Endothelial cell of umbilical vein (primary cell): ENCODE measurements at regions not wholly inside any gene's neighbourhood (a gene's known extent, or its start where the extent isn't known, plus 50 kb on each side); places are given as distances from the start of the nearest gene placed in this dataset.

Source experiments
- BruUV-seq: library from RNA; stranded (reverse); fragments of 400-500 nt; replicated peaks from 2 replicates; lab custom pipeline; 2021; lab: Mats Ljungman, UMichigan
- CTCF ChIA-PET: fragments of 300-600, 350-600 bp; sonication (Branson Sonifier 250); formaldehyde crosslinking; loops from one replicate; lab custom pipeline; 2021; ENCODE audit warnings: antibody characterized with exemption, inconsistent platforms; lab: Charles Lee
- POLR2A ChIA-PET: fragments of 300-600, 350-600 bp; sonication (Branson Sonifier 250); formaldehyde crosslinking; loops from one replicate; lab custom pipeline; 2021; ENCODE audit warnings: antibody characterized with exemption, inconsistent platforms; lab: Charles Lee
- DNase-seq: peaks from one replicate; pipeline ENCODE4 v3.0.0-alpha.2; 2011; ENCODE audit warnings: low read depth, low spot score
- FAIRE-seq: peaks from 2 replicates; lab custom pipeline; 2011; peaks lifted over from hg19 to GRCh38; lab: Jason Lieb, UNC
- H2AFZ ChIP-seq: 2 replicates; pipeline ENCODE4 v1.6.0; 2012; ENCODE audit warnings: low read depth, low read length, control low read depth, inconsistent platforms
- H3K27ac ChIP-seq: 2 replicates; pipeline ENCODE4 v1.5.1; 2011; ENCODE audit warnings: low read depth, mild to moderate bottlenecking, control low read depth, low read length, moderate library complexity; ENCODE audit not compliant: insufficient read depth
- H3K27me3 ChIP-seq, 2 experiments: 2 replicates each; pipeline versions ENCODE4 v1.6.0 to v1.6.1; 2011; ENCODE audit warnings: low read length in 2 of 2, mixed read lengths in 1 of 2; ENCODE audit not compliant: control insufficient read depth in 2 of 2, insufficient read depth in 2 of 2
- H3K36me3 ChIP-seq, 2 experiments: 2 replicates in 1 of 2; 3 replicates in 1 of 2; pipeline ENCODE4 v1.5.1; 2011; ENCODE audit warnings: low read length in 2 of 2, mild to moderate bottlenecking in 1 of 2, moderate library complexity in 1 of 2; ENCODE audit not compliant: control insufficient read depth in 2 of 2, insufficient read depth in 2 of 2; ENCODE audit errors: extremely low read depth in 1 of 2
- H3K4me1 ChIP-seq: 3 replicates; pipeline ENCODE4 v1.5.1; 2011; ENCODE audit warnings: mild to moderate bottlenecking, low read length; ENCODE audit not compliant: control insufficient read depth, insufficient read depth; ENCODE audit errors: extremely low read depth
- H3K4me2 ChIP-seq: 2 replicates; pipeline ENCODE4 v1.6.1; 2011; ENCODE audit warnings: low read length, control low read depth, mixed read lengths; ENCODE audit not compliant: insufficient read depth
- H3K4me3 ChIP-seq, 3 experiments: fragments of 200-600 bp in 1 of 3; sonication (generic), shearing (Covaris generic) in 1 of 3; replicated peaks in 1 of 3; 2 replicates each; pipeline ENCODE4 v1.5.1; 2011 to 2016; ENCODE audit warnings: control low read depth in 3 of 3, low read length in 3 of 3, mild to moderate bottlenecking in 2 of 3, inconsistent platforms in 1 of 3, low read depth in 1 of 3, moderate library complexity in 1 of 3; ENCODE audit not compliant: insufficient read depth in 1 of 3
- H3K79me2 ChIP-seq: 2 replicates; pipeline ENCODE4 v1.6.0; 2012; ENCODE audit warnings: low read length, inconsistent platforms; ENCODE audit not compliant: control insufficient read depth, insufficient read depth
- H3K9ac ChIP-seq: replicated peaks from 2 replicates; pipeline ENCODE3; 2011; ENCODE audit warnings: low read length, control low read depth; ENCODE audit not compliant: insufficient read depth; ENCODE audit errors: extremely low read depth
- H3K9me1 ChIP-seq: replicated peaks from 3 replicates; pipeline ENCODE4 v1.6.0; 2011; ENCODE audit warnings: mild to moderate bottlenecking, low read length; ENCODE audit not compliant: control insufficient read depth, insufficient read depth; ENCODE audit errors: extremely low read depth
- H3K9me3 ChIP-seq: replicated peaks from 2 replicates; pipeline ENCODE4 v1.5.1; 2012; ENCODE audit warnings: low read length, inconsistent platforms; ENCODE audit not compliant: control insufficient read depth, insufficient read depth
- H4K20me1 ChIP-seq: replicated peaks from 2 replicates; pipeline ENCODE3; 2011; ENCODE audit warnings: mild to moderate bottlenecking, low read length; ENCODE audit not compliant: control insufficient read depth, insufficient read depth; ENCODE audit errors: extremely low read depth
- GATA2 ChIP-seq: IDR thresholded peaks from 2 replicates; pipeline ENCODE4 v1.7.0; 2011; ENCODE audit warnings: low read depth, mild to moderate bottlenecking, moderate library complexity, mixed read lengths, low read length; ENCODE audit not compliant: insufficient read length, insufficient read depth
- MYC ChIP-seq: IDR thresholded peaks from one replicate; pipeline ENCODE4 v1.6.1; 2011; ENCODE audit warnings: mild to moderate bottlenecking, low read depth, low read length
- POLR2A ChIP-seq: IDR thresholded peaks from 2 replicates; pipeline ENCODE4 v1.6.1; 2012; ENCODE audit warnings: low read depth, mild to moderate bottlenecking, control low read depth, low read length
- dilution Hi-C: fragments of 300-500 bp; cut with MboI; formaldehyde crosslinking; loops from one replicate; pipeline ENCODE4 v1.15.0; 2019; ENCODE audit warnings: low sequenced_read_pairs; ENCODE audit not compliant: extremely low pct_ligation_motif_present
- intact Hi-C: fragments of 100-400 bp; cut with micrococcal nuclease; formaldehyde crosslinking; loops from one replicate; pipeline ENCODE4 v1.10.0; 2022
- TF ChIP-seq, protein P1 (sequence below), 2 donors: IDR thresholded peaks; 1 replicate in 1 of 2; 2 replicates in 1 of 2; pipeline ENCODE4 v1.5.1; 2011; ENCODE audit warnings: low read length in 2 of 2, mild to moderate bottlenecking in 2 of 2, moderate library complexity in 2 of 2, control low read depth in 1 of 2, inconsistent platforms in 1 of 2, low read depth in 1 of 2; ENCODE audit not compliant: insufficient read depth in 1 of 2; ENCODE audit errors: extremely low read depth in 1 of 2
- TF ChIP-seq, protein P2 (sequence below): IDR thresholded peaks from 2 replicates; pipeline ENCODE4 v1.6.1; 2011; ENCODE audit not compliant: insufficient read depth, insufficient read length

DNA sequence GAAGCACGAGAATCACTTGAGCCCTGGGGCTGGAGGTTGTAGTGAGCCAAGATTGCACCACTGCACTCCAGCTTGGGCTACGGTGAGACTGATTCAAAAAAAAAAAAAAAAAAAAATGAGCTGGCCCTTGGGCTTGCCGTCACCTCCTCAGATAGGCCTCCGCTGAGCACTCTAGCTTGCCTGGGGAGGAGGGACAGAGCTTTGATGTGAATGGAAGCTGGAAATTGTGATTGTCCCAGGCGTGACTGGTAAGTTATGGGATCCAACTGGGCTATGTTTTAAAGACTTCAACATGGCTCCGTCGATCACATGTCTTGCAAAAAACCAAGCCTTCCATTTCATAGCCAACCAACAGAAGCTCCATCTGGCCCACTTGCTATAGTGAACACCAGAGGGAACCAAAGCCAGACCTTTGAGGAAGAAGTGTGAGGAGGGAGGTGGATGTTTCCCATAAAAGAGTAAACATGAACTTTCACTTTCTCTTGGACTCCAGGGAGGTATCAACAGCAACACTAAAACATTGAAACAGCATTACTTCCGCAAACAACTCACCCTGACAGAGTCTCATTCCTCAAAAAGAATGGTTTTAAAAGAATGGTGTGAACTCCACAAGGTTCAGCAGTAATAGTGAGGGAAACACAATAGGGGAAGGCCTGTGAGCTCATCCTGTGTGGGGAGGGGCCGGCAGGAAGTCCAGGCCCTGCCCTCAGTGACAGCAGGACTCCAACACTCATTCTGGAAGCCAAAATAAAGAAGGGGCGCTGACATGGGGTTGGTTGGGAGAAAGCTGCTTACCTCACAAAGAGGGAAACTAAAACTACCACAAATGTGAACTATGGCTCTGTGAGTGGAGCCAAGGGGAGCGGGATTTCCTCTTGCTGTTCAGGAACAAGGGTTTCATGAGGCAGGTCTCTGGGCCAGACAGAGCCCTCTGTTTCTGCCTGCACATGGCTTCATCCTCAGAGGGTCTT is 59.2 kb upstream of the IL12A start:
- H3K9me1 ChIP-seq: no peaks in the 10 kb centered on the region
- POLR2A ChIA-PET: interaction anchor here (0.6 kb wide), 1 partner anchor 39 kb away, joined by 3 read pairs; no protein-coding TSS in a partner anchor
- peaks cover 14% of the 10 kb centered on the region for H3K4me1 ChIP-seq
- BruUV-seq: TSS peak; percentile 92
- no peak overlapping the region for H3K9ac ChIP-seq
- CTCF ChIA-PET: interaction anchor here (0.6 to 2.9 kb wide), 11 partner anchors 9 to 124 kb away, joined by 3 to 41 read pairs (median 4); partner anchors contain the start of gene IL12A
- no peak overlapping the region for H3K4me3 ChIP-seq
- TF ChIP-seq MYC (no peak), GATA2 (no peak), POLR2A (no peak)
- TF ChIP-seq, protein P1, sequence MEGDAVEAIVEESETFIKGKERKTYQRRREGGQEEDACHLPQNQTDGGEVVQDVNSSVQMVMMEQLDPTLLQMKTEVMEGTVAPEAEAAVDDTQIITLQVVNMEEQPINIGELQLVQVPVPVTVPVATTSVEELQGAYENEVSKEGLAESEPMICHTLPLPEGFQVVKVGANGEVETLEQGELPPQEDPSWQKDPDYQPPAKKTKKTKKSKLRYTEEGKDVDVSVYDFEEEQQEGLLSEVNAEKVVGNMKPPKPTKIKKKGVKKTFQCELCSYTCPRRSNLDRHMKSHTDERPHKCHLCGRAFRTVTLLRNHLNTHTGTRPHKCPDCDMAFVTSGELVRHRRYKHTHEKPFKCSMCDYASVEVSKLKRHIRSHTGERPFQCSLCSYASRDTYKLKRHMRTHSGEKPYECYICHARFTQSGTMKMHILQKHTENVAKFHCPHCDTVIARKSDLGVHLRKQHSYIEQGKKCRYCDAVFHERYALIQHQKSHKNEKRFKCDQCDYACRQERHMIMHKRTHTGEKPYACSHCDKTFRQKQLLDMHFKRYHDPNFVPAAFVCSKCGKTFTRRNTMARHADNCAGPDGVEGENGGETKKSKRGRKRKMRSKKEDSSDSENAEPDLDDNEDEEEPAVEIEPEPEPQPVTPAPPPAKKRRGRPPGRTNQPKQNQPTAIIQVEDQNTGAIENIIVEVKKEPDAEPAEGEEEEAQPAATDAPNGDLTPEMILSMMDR (IDR thresholded peaks at IDR 0.05; ENCODE audit: extremely low read depth in 1 of 2, insufficient read depth in 1 of 2, low read depth in 1 of 2, low read length in 2 of 2): peak; percentile 11 to 33
- TF ChIP-seq, protein P2, sequence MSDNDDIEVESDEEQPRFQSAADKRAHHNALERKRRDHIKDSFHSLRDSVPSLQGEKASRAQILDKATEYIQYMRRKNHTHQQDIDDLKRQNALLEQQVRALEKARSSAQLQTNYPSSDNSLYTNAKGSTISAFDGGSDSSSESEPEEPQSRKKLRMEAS: no peak
- H3K27ac ChIP-seq: peak overlapping the region; percentile 41
- dilution Hi-C loops: no loop called here
- no peaks in the 10 kb centered on the region for H3K9me3 ChIP-seq
- FAIRE-seq (peak; percentile 49), DNase-seq (peak; percentile 70)
- intact Hi-C loops: loop anchor here (2.0 kb wide), 1 partner anchor 59 kb away; the partner anchor contains the start of gene IL12A
- H3K36me3 ChIP-seq: no peaks in the 10 kb centered on the region
- no peaks in the 10 kb centered on the region for H3K27me3 ChIP-seq
- H2AFZ ChIP-seq: peak overlapping the region; percentile 67
- no peaks in the 10 kb centered on the region for H4K20me1 ChIP-seq
- no peaks in the 10 kb centered on the region for H3K79me2 ChIP-seq
- peak overlapping the region; percentile 27 for H3K4me2 ChIP-seq
